OCI-LY1 (cell line): ENCODE measurements at regions not wholly inside any gene's neighbourhood (a gene's known extent, or its start where the extent isn't known, plus 50 kb on each side); places are given as distances from the start of the nearest gene placed in this dataset.

ENCODE experiments used
- EZH2 ChIP-seq: fragments of 200-600 bp; sonication (generic), shearing (Covaris generic); IDR thresholded peaks from 2 replicates; pipeline ENCODE4 v1.8.0; 2017; ENCODE audit warnings: borderline replicate concordance, mixed run types, mild to moderate bottlenecking, antibody characterized with exemption, low read length, moderate library complexity, mixed read lengths
- TF ChIP-seq, protein P1 (sequence below): fragments of 200-600 bp; sonication (generic), shearing (Covaris generic); IDR thresholded peaks from 2 replicates; pipeline ENCODE4 v1.5.1; 2017; ENCODE audit warnings: mild to moderate bottlenecking, antibody characterized with exemption, low read length, moderate library complexity, mixed read lengths

DNA sequence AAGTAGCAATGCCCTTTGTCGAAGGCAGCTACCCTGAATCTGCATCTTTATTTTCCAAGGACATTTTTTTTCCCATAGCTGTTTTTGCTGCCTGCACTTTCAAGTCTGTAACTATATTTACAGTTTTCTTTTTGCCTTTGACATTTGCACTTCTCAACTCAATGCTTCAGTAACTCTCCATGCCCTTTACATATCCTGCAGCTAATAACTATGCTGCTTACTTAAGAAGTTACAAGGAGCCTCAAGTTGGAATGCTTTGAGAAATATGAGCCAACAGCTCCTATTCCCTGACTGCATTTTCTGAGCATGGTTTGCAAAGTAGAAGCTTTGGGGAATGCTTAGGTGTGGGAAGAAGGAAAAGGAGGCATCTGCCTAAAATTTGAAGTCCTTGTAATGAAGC lies 194.8 kb upstream of the TRPC7 start:
- no peak for TF ChIP-seq EZH2
- TF ChIP-seq, protein P1, sequence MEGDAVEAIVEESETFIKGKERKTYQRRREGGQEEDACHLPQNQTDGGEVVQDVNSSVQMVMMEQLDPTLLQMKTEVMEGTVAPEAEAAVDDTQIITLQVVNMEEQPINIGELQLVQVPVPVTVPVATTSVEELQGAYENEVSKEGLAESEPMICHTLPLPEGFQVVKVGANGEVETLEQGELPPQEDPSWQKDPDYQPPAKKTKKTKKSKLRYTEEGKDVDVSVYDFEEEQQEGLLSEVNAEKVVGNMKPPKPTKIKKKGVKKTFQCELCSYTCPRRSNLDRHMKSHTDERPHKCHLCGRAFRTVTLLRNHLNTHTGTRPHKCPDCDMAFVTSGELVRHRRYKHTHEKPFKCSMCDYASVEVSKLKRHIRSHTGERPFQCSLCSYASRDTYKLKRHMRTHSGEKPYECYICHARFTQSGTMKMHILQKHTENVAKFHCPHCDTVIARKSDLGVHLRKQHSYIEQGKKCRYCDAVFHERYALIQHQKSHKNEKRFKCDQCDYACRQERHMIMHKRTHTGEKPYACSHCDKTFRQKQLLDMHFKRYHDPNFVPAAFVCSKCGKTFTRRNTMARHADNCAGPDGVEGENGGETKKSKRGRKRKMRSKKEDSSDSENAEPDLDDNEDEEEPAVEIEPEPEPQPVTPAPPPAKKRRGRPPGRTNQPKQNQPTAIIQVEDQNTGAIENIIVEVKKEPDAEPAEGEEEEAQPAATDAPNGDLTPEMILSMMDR: no peak
